ENCODE measurements at regions not wholly inside any gene's neighbourhood (a gene's known extent, or its start where the extent isn't known, plus 50 kb on each side); places are given as distances from the start of the nearest gene placed in this dataset.

- DNase-seq (ENCODE audit: insufficient read length, low spot score) (no peak), FAIRE-seq (no peak)
- no peak for TF ChIP-seq CTCF (IDR thresholded peaks at IDR 0.05; ENCODE audit: insufficient read depth, missing control alignments)
Observed at GRCh38 chr1:170354246-170354645, 177.7 kb upstream of the GORAB start.

GRCh38 chr1:170354690-170355089 is 177.3 kb upstream of the GORAB start:
- DNase-seq (ENCODE audit: insufficient read length, low spot score) (no peak), FAIRE-seq (no peak)
- TF ChIP-seq CTCF (IDR thresholded peaks at IDR 0.05; ENCODE audit: insufficient read depth, missing control alignments), result no peak

GRCh38 chr1:170355267-170355801 is 176.6 kb upstream of the GORAB start:
- no peak for DNase-seq (ENCODE audit: insufficient read length, low spot score)
- FAIRE-seq, result no peak

GRCh38 chr1:170356585-170356984 is 175.4 kb upstream of the GORAB start:
- TF ChIP-seq CTCF (IDR thresholded peaks at IDR 0.05; ENCODE audit: insufficient read depth, missing control alignments), result no peak
- DNase-seq (ENCODE audit: insufficient read length, low spot score), result no peak
- no peak for FAIRE-seq

More at GRCh38 chr1:170355267-170355801, 176.6 kb upstream of the GORAB start:
- TF ChIP-seq CTCF (IDR thresholded peaks at IDR 0.05; ENCODE audit: insufficient read depth, missing control alignments), result no peak

- no peak for TF ChIP-seq CTCF (IDR thresholded peaks at IDR 0.05; ENCODE audit: insufficient read depth, missing control alignments)
- FAIRE-seq, result no peak
- no peak for DNase-seq (ENCODE audit: insufficient read length, low spot score)
Observed at GRCh38 chr1:170357750-170358149, 174.2 kb upstream of the GORAB start.

- FAIRE-seq (no peak), DNase-seq (ENCODE audit: insufficient read length, low spot score) (no peak)
- TF ChIP-seq CTCF (IDR thresholded peaks at IDR 0.05; ENCODE audit: insufficient read depth, missing control alignments), result no peak
Observed at GRCh38 chr1:170360601-170361000, 171.4 kb upstream of the GORAB start.

GRCh38 chr1:170365331-170365730 is 166.6 kb upstream of the GORAB start:
- no peak for TF ChIP-seq CTCF (IDR thresholded peaks at IDR 0.05; ENCODE audit: insufficient read depth, missing control alignments)
- FAIRE-seq, result no peak
- no peak for DNase-seq (ENCODE audit: insufficient read length, low spot score)

Data from D721Med (cell line).